HEK293T (cell line): ENCODE measurements at regions not wholly inside any gene's neighbourhood (a gene's known extent, or its start where the extent isn't known, plus 50 kb on each side); places are given as distances from the start of the nearest gene placed in this dataset.

Experiments used
- ARNT ChIP-seq: fragments of 450-650 bp; IDR thresholded peaks from 2 replicates; pipeline ENCODE4 v1.6.1; 2017; ENCODE audit warnings: mild to moderate bottlenecking
- BHLHE40 ChIP-seq: fragments of 450-650 bp; IDR thresholded peaks from 2 replicates; pipeline ENCODE4 v1.6.1; 2016; ENCODE audit warnings: mild to moderate bottlenecking, moderate library complexity, borderline replicate concordance
- ELF4 ChIP-seq: fragments of 450-650 bp; IDR thresholded peaks from 2 replicates; pipeline ENCODE4 v1.6.1; 2017; ENCODE audit warnings: antibody characterized with exemption
- FOXA1 ChIP-seq: fragments of 450-650 bp; IDR thresholded peaks from 2 replicates; pipeline ENCODE4 v1.6.1; 2016; ENCODE audit warnings: mild to moderate bottlenecking
- FOXK2 ChIP-seq: fragments of 450-650 bp; IDR thresholded peaks from 2 replicates; pipeline ENCODE4 v1.6.1; 2016; ENCODE audit warnings: mild to moderate bottlenecking
- FOXM1 ChIP-seq: fragments of 450-650 bp; IDR thresholded peaks from 2 replicates; pipeline ENCODE4 v1.6.1; 2017; ENCODE audit warnings: mild to moderate bottlenecking, borderline replicate concordance
- HDGF ChIP-seq: fragments of 450-650 bp; IDR thresholded peaks from 2 replicates; pipeline ENCODE4 v1.6.1; 2017; ENCODE audit warnings: antibody characterized with exemption, borderline replicate concordance
- NFRKB ChIP-seq: fragments of 450-650 bp; IDR thresholded peaks from 2 replicates; pipeline ENCODE4 v1.6.1; 2016; ENCODE audit warnings: mild to moderate bottlenecking, moderate library complexity
- PKNOX1 ChIP-seq: fragments of 450-650 bp; IDR thresholded peaks from 2 replicates; pipeline ENCODE4 v1.6.1; 2016
- SP1 ChIP-seq: fragments of 450-650 bp; IDR thresholded peaks from 2 replicates; pipeline ENCODE4 v1.6.1; 2017
- SUZ12 ChIP-seq: fragments of 450-650 bp; IDR thresholded peaks from 2 replicates; pipeline ENCODE4 v1.6.1; 2016; ENCODE audit warnings: mild to moderate bottlenecking
- TARDBP ChIP-seq: fragments of 450-650 bp; IDR thresholded peaks from 2 replicates; pipeline ENCODE4 v1.6.1; 2016
- ZNF384 ChIP-seq: fragments of 450-650 bp; IDR thresholded peaks from 2 replicates; pipeline ENCODE4 v1.6.1; 2016

DNA sequence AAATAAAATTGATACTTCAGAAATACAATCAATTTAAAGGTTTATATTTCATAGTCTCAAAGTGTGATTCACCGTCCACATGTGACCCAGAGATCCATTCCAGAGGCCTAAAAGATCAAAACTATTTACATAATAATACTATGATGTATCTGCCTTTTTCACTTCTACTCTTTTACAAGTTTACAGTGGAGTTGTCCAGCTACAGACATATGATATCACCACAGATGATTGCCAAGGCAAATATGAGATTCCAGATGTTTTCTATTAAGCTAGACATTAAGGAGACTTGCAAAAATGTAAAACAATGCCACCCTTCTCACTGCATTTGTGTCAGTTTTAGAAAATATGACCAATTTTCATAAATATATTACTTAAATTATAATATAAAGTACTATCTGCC is 443.7 kb downstream of the GJA1 start:
- no peak for TF ChIP-seq ELF4
- TF ChIP-seq FOXA1: no peak
- no peak for TF ChIP-seq ZNF384
- no peak for TF ChIP-seq HDGF
- TF ChIP-seq FOXM1: no peak
- no peak for TF ChIP-seq SP1
- no peak for TF ChIP-seq TARDBP
- TF ChIP-seq NFRKB: no peak
- no peak for TF ChIP-seq BHLHE40
- no peak for TF ChIP-seq FOXK2
- TF ChIP-seq ARNT: no peak
- TF ChIP-seq SUZ12: no peak
- no peak for TF ChIP-seq PKNOX1
